GM21529 (cell line): ENCODE measurements at regions not wholly inside any gene's neighbourhood (a gene's known extent, or its start where the extent isn't known, plus 50 kb on each side); places are given as distances from the start of the nearest gene placed in this dataset.

Experiments
- ATAC-seq: cut with Tn5 transposase; IDR thresholded peaks from one replicate; pipeline ENCODE4 v1.9.1; 2021; ENCODE audit not compliant: unreplicated experiment

- ATAC-seq: no peak
Measured at GRCh38 chr14:78071016-78071549, 99.1 kb upstream of the NRXN3 start.

DNA sequence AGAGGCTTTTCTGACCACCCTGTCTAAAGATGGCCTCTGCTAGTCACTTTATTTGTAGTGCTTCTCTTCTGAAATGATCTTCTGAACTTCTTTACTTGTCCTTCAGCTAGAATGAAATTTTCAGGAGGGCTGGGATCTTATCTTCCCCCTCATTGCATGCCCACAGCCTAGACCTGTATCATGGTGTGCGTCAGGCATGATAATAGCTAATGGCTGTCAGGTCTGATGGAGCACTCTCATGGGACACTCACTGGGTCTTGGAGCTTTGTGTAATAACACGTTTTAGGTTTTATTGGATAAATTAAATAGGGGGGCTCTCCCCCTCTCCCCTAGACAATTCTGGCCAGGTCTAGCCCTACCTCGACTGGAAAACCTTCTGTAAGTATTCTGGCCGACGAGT, 97.1 kb upstream of the NRXN3 start:
- no peak for ATAC-seq

GRCh38 chr14:78074561-78074960, 95.6 kb upstream of the NRXN3 start:
- ATAC-seq: no peak

DNA sequence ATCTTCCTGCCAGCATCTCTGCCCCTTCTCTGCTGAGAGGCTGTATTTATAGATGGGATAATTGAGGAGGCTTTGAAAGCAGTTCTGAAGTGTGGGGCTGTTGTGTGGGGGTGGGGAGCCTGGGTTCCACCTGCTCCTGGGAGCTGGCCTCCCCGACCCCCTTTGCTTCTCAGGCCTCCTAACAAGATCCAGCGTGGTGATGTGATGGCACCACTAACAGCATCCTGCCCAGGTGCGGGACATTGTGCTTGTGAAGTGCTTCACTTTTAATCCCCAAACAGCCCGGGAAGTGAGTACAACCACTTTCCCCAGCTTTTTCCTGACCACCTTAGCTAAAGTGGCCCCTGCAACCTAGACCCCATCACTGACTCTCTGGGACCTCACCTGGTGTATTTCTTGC, 95.1 kb upstream of the NRXN3 start:
- no peak for ATAC-seq

DNA sequence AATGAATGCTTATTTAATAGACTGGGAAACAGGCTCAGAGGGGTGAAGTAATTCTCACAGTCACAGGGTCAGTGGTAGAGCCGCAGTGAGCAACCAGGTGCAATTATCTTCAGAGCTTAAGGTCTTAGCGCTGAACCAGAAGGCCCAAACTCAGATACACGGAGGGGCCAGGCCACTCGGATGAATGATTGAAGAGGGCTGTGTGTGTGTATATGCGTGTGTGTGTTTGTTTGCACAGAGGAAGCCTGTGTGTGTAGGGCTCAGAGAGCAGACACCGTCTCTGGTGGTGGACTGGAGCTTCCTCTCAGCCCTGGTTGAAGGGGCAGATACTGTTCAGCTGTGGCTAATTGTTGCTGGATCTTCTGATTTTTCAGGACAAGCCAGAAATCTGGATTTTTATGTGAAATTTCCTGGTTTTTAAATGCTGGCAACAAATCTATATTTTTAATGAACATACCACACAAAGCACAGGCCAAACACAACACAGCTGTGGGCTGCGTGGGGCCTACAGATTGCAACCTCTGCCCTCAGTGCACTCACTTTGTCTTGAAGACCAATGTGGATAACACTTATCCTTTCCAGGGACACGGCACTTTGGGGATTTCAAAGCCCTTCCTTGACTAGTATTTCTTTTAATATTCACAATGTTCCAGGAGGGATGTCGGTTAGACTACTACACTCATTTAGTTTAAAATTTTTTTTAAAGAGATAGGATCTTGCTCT, 94.5 kb upstream of the NRXN3 start:
- no peak for ATAC-seq

DNA sequence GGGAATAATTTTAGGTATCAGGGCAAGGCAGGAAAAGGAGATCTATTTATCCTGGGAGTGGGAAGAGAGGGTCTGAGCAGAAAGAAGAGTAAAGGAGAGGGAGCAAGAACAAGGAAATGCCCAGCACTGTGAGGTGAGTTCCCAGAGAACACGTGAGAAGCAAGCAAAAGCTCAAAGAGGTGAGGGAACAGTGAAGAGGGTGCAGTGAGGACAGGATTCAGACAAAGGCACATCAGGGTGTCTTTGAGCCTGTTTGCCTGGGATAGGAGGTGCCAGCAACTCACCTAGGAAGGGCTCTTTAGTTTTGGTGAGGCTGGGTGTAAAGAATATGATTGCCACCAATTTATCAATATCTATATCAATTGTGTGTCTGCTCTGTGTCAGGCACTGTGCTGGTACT, 88.9 kb upstream of the NRXN3 start:
- no peak for ATAC-seq

DNA sequence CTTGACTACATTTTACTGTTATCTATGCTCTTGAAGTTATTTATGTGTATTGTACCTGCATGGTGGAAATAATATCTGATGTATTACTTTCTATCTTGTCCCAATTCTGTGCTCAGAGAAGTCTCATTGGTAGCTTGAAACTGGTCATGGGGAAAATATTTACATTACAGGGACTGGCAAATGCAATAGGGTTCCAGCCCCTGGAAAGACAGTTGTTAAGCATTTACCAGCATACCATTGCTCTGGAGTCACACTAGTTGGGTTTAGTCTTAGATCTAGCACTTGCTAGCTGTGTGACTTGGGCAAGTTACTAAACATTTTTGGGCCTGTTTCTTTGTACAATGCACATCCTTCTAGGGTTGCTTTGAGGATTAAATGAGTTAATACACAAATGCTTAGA, 86.3 kb upstream of the NRXN3 start:
- no peak for ATAC-seq

GRCh38 chr14:78086342-78086741, 83.8 kb upstream of the NRXN3 start:
- ATAC-seq: no peak

DNA sequence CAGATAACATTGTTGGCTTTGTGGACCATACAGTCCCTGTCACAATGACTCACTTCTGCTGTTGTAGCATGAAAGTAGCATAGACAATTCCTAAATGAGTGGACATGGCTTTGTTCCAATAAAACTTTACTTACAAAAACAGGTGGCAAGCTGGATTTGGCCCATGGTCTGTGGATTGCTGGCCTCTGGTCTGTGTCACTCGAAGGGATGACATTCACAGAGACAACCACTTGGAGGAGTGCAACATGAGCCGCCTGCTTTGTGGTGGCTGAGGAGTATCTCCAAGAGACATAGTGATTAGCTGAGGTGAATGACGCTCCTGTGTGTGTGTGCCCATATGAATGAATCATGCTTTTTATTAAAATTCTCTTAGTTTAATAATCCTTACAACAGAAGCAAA, 81.3 kb upstream of the NRXN3 start:
- ATAC-seq: no peak

GRCh38 chr14:78090864-78091263, 79.3 kb upstream of the NRXN3 start:
- ATAC-seq: no peak

DNA sequence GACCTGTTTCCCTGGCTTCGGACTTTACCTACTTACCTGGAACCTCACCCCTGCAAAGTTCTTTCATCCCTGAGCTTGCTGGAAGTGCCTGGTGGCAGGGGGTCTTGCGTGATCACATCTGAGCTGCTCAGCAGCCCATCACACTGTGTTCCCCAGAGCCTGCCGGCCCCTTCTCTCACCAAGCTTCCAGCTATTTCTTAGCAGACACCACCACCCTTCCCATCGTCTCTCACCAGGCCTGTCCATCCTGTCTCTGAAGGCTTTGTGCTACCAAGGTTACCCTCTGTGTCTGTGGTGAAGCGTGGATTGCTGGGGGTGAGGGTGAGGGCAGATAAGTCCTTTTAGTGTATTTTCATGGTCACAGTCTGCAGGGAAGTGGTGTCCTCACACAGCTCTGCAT, 78.8 kb upstream of the NRXN3 start:
- ATAC-seq: no peak

GRCh38 chr14:78092040-78092439, 78.1 kb upstream of the NRXN3 start:
- ATAC-seq: no peak

- ATAC-seq: no peak
Measured at GRCh38 chr14:78103271-78103670, 66.9 kb upstream of the NRXN3 start.

DNA sequence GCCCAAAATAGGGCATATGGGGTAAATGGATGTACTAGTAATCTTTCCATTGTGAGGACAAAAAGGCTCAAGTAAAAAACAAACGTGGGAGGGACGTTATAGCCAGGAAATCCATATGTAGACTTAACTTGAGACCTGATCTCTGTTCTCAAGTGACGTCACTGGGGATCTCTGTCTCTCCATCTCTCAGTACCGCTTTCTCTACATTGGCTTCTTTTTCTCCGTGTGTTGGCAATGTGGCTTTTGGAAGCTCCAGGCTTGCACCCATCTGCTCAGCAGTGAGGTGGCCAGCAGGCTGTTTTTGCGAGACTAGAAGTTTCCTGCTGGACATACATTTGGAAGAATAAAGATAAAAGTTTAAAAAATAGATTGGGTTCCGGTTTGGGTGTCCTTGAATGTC, 66.0 kb upstream of the NRXN3 start:
- ATAC-seq: no peak

DNA sequence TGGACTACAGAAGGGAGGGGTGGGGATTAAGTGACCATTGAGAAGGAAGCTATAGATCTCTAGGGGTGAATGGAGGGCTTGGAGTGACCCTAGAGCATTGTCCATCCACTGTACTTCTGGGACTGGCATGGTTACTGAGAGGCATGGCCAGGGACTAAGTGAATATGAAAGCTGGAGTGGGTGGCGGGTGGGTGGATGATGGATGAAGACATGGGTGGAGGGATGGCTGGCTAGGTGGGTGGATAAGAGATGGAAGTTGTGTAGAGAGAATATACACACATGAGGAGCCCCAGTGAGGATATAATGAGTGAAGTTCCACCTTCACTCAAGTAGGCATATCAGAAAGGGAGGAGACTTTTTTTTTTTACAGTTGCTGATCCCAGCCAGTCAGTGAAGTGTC, 65.5 kb upstream of the NRXN3 start:
- ATAC-seq: no peak

GRCh38 chr14:78106381-78106780, 63.8 kb upstream of the NRXN3 start:
- ATAC-seq: no peak

- ATAC-seq: no peak
Measured at GRCh38 chr14:78107166-78107565, 63.0 kb upstream of the NRXN3 start.

DNA sequence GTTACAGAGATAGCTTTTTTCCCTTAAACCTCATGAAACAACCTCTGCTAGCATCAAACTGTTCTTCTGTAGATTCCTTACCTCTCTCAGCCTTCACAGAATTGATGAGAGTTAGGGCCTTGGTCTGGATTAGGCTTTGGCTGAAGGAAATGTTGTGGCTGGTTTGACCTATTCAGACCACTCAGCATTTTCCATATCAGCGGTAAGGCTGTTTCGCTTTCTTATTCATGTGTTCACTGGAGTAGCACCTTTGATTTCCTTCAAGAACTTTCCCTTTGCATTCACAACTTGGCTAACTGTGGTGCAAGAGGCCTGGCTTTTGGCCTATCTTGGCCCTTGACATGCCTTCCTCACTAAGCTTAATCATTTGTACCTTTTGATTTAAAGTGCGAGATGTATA, 50.7 kb upstream of the NRXN3 start:
- no peak for ATAC-seq
